BE2C (cell line): ENCODE measurements at regions not wholly inside any gene's neighbourhood (a gene's known extent, or its start where the extent isn't known, plus 50 kb on each side); places are given as distances from the start of the nearest gene placed in this dataset.

Experiments used
- DNase-seq: peaks from one replicate; pipeline ENCODE4 v3.0.0-alpha.2; 2020
- H3K27me3 ChIP-seq: fragments of 250-450 bp; sonication (Bioruptor Pico); 2 replicates; pipeline ENCODE4 v1.5.1; 2020; ENCODE audit warnings: mild to moderate bottlenecking
- H3K36me3 ChIP-seq: fragments of 250-450 bp; sonication (Bioruptor Pico); 2 replicates; pipeline ENCODE4 v1.5.1; 2020; ENCODE audit warnings: mild to moderate bottlenecking
- H3K4me1 ChIP-seq: fragments of 250-450 bp; sonication (Bioruptor Pico); 2 replicates; pipeline ENCODE4 v1.5.1; 2020
- H3K4me3 ChIP-seq: 2 replicates; pipeline ENCODE4 v1.5.1; 2011; ENCODE audit warnings: low read depth, low read length
- H3K9me3 ChIP-seq: fragments of 250-450 bp; sonication (Bioruptor Pico); 2 replicates; pipeline ENCODE4 v1.5.1; 2020
- TF ChIP-seq, protein P1 (sequence below): IDR thresholded peaks from 2 replicates; pipeline ENCODE4 v1.5.1; 2012; ENCODE audit warnings: mild to moderate bottlenecking, low read depth, low read length

DNA sequence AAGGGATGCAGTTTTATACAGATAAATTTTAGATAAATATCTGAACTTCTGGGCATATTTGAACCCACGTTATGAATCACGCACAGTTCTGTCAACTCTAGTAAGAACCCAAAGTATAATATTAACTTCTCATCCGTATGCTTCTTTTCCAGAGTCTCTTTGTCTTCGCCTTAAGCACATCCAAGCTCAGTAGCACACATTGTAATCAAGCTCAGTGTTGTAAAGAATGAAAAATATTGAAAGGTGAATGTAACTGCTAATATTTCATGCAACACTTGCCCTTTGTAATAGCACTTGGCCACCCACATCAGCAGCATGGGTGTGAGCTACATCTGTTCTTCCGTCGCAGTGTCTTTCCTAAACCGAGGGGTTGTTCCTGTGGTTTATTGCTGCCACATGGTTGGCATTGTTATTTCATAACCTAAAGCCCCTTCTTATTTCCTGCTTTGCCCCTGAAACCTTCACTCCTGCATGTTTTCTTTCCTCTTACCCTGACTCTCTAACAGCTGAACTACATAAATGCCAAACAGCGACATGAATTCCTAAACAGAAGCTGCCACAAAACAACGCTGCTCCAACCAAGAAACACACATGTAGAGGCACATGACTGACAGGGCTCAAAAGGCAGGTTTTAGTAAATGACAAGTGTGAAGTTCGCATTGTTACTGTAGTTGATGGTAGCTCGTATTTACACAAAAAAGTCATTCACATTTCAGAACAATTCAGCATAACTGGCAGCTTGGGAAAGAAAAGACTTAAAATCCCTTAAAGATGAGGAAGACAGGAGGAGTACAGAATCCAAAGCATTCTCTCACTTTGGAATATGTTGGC is 190.1 kb upstream of the MEF2C start:
- TF ChIP-seq, protein P1, sequence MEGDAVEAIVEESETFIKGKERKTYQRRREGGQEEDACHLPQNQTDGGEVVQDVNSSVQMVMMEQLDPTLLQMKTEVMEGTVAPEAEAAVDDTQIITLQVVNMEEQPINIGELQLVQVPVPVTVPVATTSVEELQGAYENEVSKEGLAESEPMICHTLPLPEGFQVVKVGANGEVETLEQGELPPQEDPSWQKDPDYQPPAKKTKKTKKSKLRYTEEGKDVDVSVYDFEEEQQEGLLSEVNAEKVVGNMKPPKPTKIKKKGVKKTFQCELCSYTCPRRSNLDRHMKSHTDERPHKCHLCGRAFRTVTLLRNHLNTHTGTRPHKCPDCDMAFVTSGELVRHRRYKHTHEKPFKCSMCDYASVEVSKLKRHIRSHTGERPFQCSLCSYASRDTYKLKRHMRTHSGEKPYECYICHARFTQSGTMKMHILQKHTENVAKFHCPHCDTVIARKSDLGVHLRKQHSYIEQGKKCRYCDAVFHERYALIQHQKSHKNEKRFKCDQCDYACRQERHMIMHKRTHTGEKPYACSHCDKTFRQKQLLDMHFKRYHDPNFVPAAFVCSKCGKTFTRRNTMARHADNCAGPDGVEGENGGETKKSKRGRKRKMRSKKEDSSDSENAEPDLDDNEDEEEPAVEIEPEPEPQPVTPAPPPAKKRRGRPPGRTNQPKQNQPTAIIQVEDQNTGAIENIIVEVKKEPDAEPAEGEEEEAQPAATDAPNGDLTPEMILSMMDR = no peak
- Histone ChIP-seq H3K27me3 (no peaks in the 10 kb centered on the region), H3K36me3 (no peaks in the 10 kb centered on the region), H3K4me1 (no peaks in the 10 kb centered on the region), H3K9me3 (no peaks in the 10 kb centered on the region), H3K4me3 (no peak overlapping the region)
- no peak for DNase-seq

DNA sequence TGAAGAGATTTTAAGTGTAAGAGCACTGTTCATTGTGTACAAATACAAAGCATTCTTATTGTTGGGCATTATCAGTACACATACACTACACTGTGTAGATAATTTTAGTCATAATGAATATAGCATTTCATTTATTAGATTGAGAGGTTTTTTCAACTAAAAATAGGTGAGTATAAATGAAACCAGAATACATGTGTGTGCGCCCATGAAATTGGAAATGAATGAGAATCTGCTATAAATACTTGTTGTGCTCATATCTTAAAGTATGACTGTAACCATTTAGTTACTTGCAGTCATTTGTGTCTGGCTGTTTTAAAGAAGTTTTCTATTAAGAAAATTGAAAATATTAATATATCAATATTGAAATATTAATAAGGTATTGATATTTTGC is 189.0 kb upstream of the MEF2C start:
- no peak overlapping the region for H3K4me3 ChIP-seq
- no peaks in the 10 kb centered on the region for H3K9me3 ChIP-seq
- no peak for DNase-seq
- TF ChIP-seq, protein P1 = no peak
- no peaks in the 10 kb centered on the region for H3K27me3 ChIP-seq
- no peaks in the 10 kb centered on the region for H3K36me3 ChIP-seq
- no peaks in the 10 kb centered on the region for H3K4me1 ChIP-seq

DNA sequence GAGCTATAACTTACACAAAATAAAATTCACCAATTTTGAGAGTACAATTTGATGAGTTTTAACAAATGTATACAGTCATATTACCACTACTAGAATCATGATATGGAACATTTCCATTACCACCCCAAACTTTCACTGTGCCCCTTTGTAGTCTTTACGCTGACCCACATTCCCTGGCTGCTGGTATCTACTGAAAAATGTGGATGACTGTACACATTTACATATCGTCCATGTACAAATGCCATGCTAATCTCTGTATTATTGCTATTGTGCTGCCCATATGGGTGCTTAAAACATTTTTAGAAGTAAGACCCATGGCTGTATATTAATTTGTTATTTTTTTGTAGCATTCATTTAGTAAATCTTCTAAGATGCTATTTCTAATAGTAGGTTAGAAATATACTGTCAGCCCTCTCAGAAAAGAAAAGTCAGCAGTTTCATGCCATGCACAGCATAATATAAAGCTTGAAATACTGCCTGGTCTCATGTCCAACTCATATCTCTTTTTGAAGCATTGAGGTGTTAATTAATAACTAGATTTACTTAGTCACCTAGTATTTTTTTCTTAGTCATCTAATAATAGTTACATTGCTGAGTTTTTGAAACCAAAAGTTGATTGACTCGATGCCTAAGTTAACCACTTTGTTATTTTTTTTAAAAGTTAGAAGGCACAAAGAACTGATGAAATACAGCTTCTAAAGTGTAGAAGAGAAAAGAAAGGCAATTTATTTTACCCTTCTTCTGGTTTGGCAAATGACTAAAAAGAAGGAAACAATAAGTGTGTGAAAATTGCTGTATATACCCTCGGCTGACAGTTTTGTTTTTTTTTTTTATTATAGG is 188.3 kb upstream of the MEF2C start:
- Histone ChIP-seq H3K36me3 (no peaks in the 10 kb centered on the region), H3K27me3 (no peaks in the 10 kb centered on the region), H3K9me3 (no peaks in the 10 kb centered on the region), H3K4me1 (no peaks in the 10 kb centered on the region), H3K4me3 (no peak overlapping the region)
- no peak for DNase-seq
- TF ChIP-seq, protein P1 = no peak

DNA sequence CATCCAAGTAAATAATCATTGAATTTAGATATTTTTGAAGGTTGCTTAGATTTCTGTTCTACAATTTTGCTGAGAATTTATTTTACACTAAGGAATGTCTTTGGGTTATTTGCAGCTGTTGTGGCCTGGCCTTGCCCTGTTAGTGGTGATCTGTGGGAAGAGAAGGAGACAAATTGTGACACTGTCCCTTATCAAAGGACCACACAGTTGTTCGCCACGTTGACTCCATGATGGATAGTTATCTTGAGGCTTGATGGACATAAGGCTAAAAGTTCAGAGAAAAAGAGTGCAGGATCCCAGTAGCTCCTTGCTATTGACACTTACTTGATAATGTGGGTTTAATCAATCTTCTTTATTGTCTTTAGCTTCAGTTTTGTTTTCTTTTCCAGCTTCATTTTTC is 186.6 kb upstream of the MEF2C start:
- DNase-seq = no peak
- no peak overlapping the region for H3K4me3 ChIP-seq
- H3K4me1 ChIP-seq = no peaks in the 10 kb centered on the region
- H3K9me3 ChIP-seq = no peaks in the 10 kb centered on the region
- no peaks in the 10 kb centered on the region for H3K27me3 ChIP-seq
- no peaks in the 10 kb centered on the region for H3K36me3 ChIP-seq
- TF ChIP-seq, protein P1 = no peak

DNA sequence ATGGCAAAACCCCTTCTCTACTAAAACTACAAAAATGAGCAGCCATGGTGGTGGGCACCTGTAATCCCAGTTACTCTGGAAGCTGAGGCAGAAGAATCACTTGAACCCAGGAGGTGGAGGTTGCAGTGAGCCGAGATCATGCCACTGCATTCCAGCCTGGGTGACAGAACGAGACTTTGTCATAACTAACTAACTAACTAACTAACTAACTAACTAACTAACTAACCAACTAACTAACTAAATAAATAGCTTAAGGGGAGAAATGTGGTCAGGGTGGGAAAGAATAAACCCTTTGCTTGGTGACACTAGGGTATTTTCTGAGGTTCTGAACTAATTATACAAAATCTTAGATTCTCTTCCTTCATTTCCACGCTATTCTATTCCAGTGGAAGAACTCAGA is 184.4 kb upstream of the MEF2C start:
- H3K4me1 ChIP-seq = no peaks in the 10 kb centered on the region
- no peak for DNase-seq
- no peak overlapping the region for H3K4me3 ChIP-seq
- TF ChIP-seq, protein P1 = no peak
- no peaks in the 10 kb centered on the region for H3K36me3 ChIP-seq
- no peaks in the 10 kb centered on the region for H3K9me3 ChIP-seq
- no peaks in the 10 kb centered on the region for H3K27me3 ChIP-seq

DNA sequence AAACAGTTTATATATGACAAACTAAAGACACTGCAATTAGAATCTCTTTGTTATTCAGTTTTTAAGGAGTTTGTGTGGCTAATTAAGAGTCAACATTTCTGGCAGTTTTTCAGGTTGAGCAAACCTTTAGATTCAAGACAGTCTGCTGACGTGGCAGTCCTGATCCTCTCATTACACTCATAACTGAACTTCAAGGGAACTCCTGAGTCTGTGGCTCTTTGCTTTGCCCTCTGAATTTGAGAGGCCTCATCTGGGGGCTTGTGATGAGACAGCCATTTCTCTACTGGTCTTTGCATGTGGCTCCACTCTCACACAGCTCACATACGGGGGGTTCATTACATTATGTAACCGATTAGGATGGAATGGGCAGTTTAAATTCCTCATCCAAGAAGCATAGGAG is 182.9 kb upstream of the MEF2C start:
- DNase-seq = no peak
- Histone ChIP-seq H3K4me1 (no peaks in the 10 kb centered on the region), H3K27me3 (no peaks in the 10 kb centered on the region), H3K36me3 (no peaks in the 10 kb centered on the region), H3K9me3 (no peaks in the 10 kb centered on the region), H3K4me3 (no peak overlapping the region)
- TF ChIP-seq, protein P1 = no peak
